ENCODE measurements at regions not wholly inside any gene's neighbourhood (a gene's known extent, or its start where the extent isn't known, plus 50 kb on each side); places are given as distances from the start of the nearest gene placed in this dataset.

GRCh38 chr16:86203557-86204275 is 304.8 kb downstream of the IRF8 start:
- no peak overlapping the region for H3K4me3 ChIP-seq

GRCh38 chr16:86205521-86206245 is 304.6 kb upstream of the FOXF1 start:
- peaks cover 52% of the 10 kb centered on the region for H3K27me3 ChIP-seq
- H3K9me3 ChIP-seq = no peaks in the 10 kb centered on the region
- no peak overlapping the region for H3K4me3 ChIP-seq
- no peaks in the 10 kb centered on the region for H3K36me3 ChIP-seq
- H3K27ac ChIP-seq = no peak overlapping the region
- no peak for DNase-seq (ENCODE audit: low spot score in 2 of 2)
- 86% methylated on average over 16 of the region's 16 CpGs for whole genome bisulfite sequencing
- TF ChIP-seq CTCF (IDR thresholded peaks at IDR 0.05) = no peak
- TF ChIP-seq POLR2A (IDR thresholded peaks at IDR 0.05) = no peak
- TF ChIP-seq POLR2AphosphoS5 (IDR thresholded peaks at IDR 0.05) = no peak
- H3K4me1 ChIP-seq = no peaks in the 10 kb centered on the region

More at GRCh38 chr16:86203557-86204275, 304.8 kb downstream of the IRF8 start:
- no peak for DNase-seq (ENCODE audit: low spot score in 2 of 2)
- H3K27ac ChIP-seq = no peak overlapping the region
- no peaks in the 10 kb centered on the region for H3K4me1 ChIP-seq
- 81% methylated on average over 17 of the region's 19 CpGs for WGBS
- no peaks in the 10 kb centered on the region for H3K36me3 ChIP-seq
- no peaks in the 10 kb centered on the region for H3K9me3 ChIP-seq
- TF ChIP-seq POLR2AphosphoS5 (IDR thresholded peaks at IDR 0.05) (no peak), EP300 (IDR thresholded peaks at IDR 0.05) (no peak), CTCF (IDR thresholded peaks at IDR 0.05) (no peak), POLR2A (IDR thresholded peaks at IDR 0.05) (no peak)
- peaks cover 64% of the 10 kb centered on the region for H3K27me3 ChIP-seq

DNA sequence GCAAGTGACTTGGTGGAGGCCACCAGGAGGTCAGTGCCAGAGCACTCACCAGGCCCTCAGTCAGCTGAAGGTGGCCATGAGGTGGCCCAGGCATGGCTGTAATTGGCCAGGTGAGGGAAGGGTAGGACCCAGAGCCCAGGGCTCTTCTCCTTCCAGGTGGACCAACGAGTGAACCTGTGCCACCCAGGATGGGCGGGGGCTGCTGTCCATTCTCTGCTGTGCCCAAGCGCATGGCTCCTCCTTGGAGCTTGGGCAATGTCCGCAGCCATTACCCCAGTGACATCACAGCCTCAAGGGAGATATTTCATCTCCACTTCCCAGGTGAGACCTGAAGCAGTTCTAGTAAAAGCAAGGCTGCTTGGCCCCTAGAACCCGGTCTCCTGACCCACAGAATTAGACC is 303.0 kb upstream of the FOXF1 start:
- TF ChIP-seq POLR2A (IDR thresholded peaks at IDR 0.05) (no peak), EP300 (IDR thresholded peaks at IDR 0.05) (no peak), POLR2AphosphoS5 (IDR thresholded peaks at IDR 0.05) (no peak), CTCF (IDR thresholded peaks at IDR 0.05) (no peak)
- Histone ChIP-seq H3K27me3 (peaks cover 36% of the 10 kb centered on the region), H3K4me1 (no peaks in the 10 kb centered on the region), H3K9me3 (no peaks in the 10 kb centered on the region), H3K27ac (no peak overlapping the region), H3K36me3 (no peaks in the 10 kb centered on the region), H3K4me3 (no peak overlapping the region)
- WGBS = 90% methylated on average over 5 of the region's 5 CpGs
- DNase-seq (ENCODE audit: low spot score in 2 of 2) = no peak

DNA sequence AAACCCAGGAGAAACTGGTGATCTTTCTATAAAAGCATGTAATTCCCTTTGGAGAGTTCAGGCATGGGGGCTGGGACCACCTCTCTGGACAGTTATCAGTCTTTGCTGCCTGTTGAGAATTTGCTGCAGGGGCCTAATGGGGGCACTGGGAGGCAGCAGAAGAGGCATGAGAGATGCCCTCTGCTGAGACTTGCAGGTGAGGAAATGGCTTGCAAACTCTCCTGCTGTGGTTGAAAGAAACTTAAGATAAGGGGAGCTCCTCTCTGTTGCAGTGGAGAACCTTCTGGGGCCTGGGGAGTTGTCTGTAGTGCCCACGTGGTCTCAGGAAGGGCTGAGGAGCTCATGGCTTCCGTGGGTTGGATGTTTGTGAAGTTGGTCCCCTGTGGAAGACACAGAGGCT is 301.1 kb upstream of the FOXF1 start:
- no peaks in the 10 kb centered on the region for H3K36me3 ChIP-seq
- peaks cover 17% of the 10 kb centered on the region for H3K27me3 ChIP-seq
- H3K27ac ChIP-seq = no peak overlapping the region
- DNase-seq (ENCODE audit: low spot score in 2 of 2) = no peak
- TF ChIP-seq EP300 (IDR thresholded peaks at IDR 0.05) (no peak), POLR2A (IDR thresholded peaks at IDR 0.05) (no peak), POLR2AphosphoS5 (IDR thresholded peaks at IDR 0.05) (no peak), CTCF (IDR thresholded peaks at IDR 0.05) (no peak)
- no peak overlapping the region for H3K4me3 ChIP-seq
- H3K4me1 ChIP-seq = no peaks in the 10 kb centered on the region
- 37% methylated on average over 2 of the region's 2 CpGs for WGBS
- no peaks in the 10 kb centered on the region for H3K9me3 ChIP-seq

DNA sequence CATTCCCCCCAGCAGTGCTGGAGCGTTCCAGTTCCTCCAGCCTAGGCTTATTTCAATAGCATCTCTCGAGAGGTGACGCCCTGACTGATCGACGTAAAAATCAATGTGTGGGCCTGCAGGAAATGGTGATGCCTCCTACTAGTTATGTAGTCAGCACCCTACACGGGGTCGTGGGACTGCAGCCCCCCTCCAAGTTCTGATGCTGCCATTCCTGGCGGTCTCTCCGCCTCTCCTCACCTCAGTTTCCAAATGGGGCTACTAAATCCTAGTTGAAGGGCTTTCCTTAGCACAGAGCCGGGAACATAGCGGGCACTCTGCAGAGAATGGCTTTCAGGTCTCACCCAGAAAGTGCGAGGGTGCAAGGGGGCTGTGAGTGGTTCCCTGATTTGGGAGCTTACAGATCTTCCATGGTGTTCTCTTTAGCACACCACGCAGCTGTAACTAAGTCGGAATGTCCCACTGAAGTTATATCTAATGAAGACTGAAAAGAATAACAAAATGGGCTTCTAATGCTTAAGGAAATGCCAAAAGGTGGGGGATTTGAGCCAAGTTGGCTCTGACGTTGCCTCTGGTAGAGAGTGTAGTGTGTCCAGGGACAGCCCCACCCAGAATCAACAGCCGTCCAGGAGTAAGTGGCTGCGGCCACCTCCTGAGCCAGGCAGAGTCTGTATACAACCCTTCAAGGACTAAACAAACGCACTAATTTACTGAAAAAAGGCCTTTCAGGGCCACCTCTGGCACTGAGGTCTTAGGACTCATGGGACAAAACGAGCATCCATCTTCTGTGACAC is 299.7 kb upstream of the FOXF1 start:
- Histone ChIP-seq H3K27me3 (peaks cover 22% of the 10 kb centered on the region), H3K4me1 (no peaks in the 10 kb centered on the region), H3K36me3 (no peaks in the 10 kb centered on the region), H3K4me3 (no peak overlapping the region), H3K9me3 (no peaks in the 10 kb centered on the region), H3K27ac (no peak overlapping the region)
- no peak for DNase-seq (ENCODE audit: low spot score in 2 of 2)
- TF ChIP-seq CTCF (IDR thresholded peaks at IDR 0.05) (no peak), POLR2AphosphoS5 (IDR thresholded peaks at IDR 0.05) (no peak), POLR2A (IDR thresholded peaks at IDR 0.05) (no peak), EP300 (IDR thresholded peaks at IDR 0.05) (no peak)
- 86% methylated on average over 19 of the region's 19 CpGs for WGBS
